Endothelial cell of umbilical vein (primary cell): ENCODE measurements at regions not wholly inside any gene's neighbourhood (a gene's known extent, or its start where the extent isn't known, plus 50 kb on each side); places are given as distances from the start of the nearest gene placed in this dataset.

Experiments
- BruUV-seq: library from RNA; stranded (reverse); fragments of 400-500 nt; replicated peaks from 2 replicates; lab custom pipeline; 2021; lab: Mats Ljungman, UMichigan
- CTCF ChIA-PET: fragments of 300-600, 350-600 bp; sonication (Branson Sonifier 250); formaldehyde crosslinking; loops from one replicate; lab custom pipeline; 2021; ENCODE audit warnings: antibody characterized with exemption, inconsistent platforms; lab: Charles Lee
- POLR2A ChIA-PET: fragments of 300-600, 350-600 bp; sonication (Branson Sonifier 250); formaldehyde crosslinking; loops from one replicate; lab custom pipeline; 2021; ENCODE audit warnings: antibody characterized with exemption, inconsistent platforms; lab: Charles Lee
- DNase-seq: peaks from one replicate; pipeline ENCODE4 v3.0.0-alpha.2; 2011; ENCODE audit warnings: low read depth, low spot score
- FAIRE-seq: peaks from 2 replicates; lab custom pipeline; 2011; peaks lifted over from hg19 to GRCh38; lab: Jason Lieb, UNC
- H2AFZ ChIP-seq: 2 replicates; pipeline ENCODE4 v1.6.0; 2012; ENCODE audit warnings: low read depth, low read length, control low read depth, inconsistent platforms
- H3K27ac ChIP-seq: 2 replicates; pipeline ENCODE4 v1.5.1; 2011; ENCODE audit warnings: low read depth, mild to moderate bottlenecking, control low read depth, low read length, moderate library complexity; ENCODE audit not compliant: insufficient read depth
- H3K27me3 ChIP-seq, 2 experiments: 2 replicates each; pipeline versions ENCODE4 v1.6.0 to v1.6.1; 2011; ENCODE audit warnings: low read length in 2 of 2, mixed read lengths in 1 of 2; ENCODE audit not compliant: control insufficient read depth in 2 of 2, insufficient read depth in 2 of 2
- H3K36me3 ChIP-seq, 2 experiments: 2 replicates in 1 of 2; 3 replicates in 1 of 2; pipeline ENCODE4 v1.5.1; 2011; ENCODE audit warnings: low read length in 2 of 2, mild to moderate bottlenecking in 1 of 2, moderate library complexity in 1 of 2; ENCODE audit not compliant: control insufficient read depth in 2 of 2, insufficient read depth in 2 of 2; ENCODE audit errors: extremely low read depth in 1 of 2
- H3K4me1 ChIP-seq: 3 replicates; pipeline ENCODE4 v1.5.1; 2011; ENCODE audit warnings: mild to moderate bottlenecking, low read length; ENCODE audit not compliant: control insufficient read depth, insufficient read depth; ENCODE audit errors: extremely low read depth
- H3K4me2 ChIP-seq: 2 replicates; pipeline ENCODE4 v1.6.1; 2011; ENCODE audit warnings: low read length, control low read depth, mixed read lengths; ENCODE audit not compliant: insufficient read depth
- H3K4me3 ChIP-seq, 3 experiments: fragments of 200-600 bp in 1 of 3; sonication (generic), shearing (Covaris generic) in 1 of 3; replicated peaks in 1 of 3; 2 replicates each; pipeline ENCODE4 v1.5.1; 2011 to 2016; ENCODE audit warnings: control low read depth in 3 of 3, low read length in 3 of 3, mild to moderate bottlenecking in 2 of 3, inconsistent platforms in 1 of 3, low read depth in 1 of 3, moderate library complexity in 1 of 3; ENCODE audit not compliant: insufficient read depth in 1 of 3
- H3K79me2 ChIP-seq: 2 replicates; pipeline ENCODE4 v1.6.0; 2012; ENCODE audit warnings: low read length, inconsistent platforms; ENCODE audit not compliant: control insufficient read depth, insufficient read depth
- H3K9ac ChIP-seq: replicated peaks from 2 replicates; pipeline ENCODE3; 2011; ENCODE audit warnings: low read length, control low read depth; ENCODE audit not compliant: insufficient read depth; ENCODE audit errors: extremely low read depth
- H3K9me1 ChIP-seq: replicated peaks from 3 replicates; pipeline ENCODE4 v1.6.0; 2011; ENCODE audit warnings: mild to moderate bottlenecking, low read length; ENCODE audit not compliant: control insufficient read depth, insufficient read depth; ENCODE audit errors: extremely low read depth
- H3K9me3 ChIP-seq: replicated peaks from 2 replicates; pipeline ENCODE4 v1.5.1; 2012; ENCODE audit warnings: low read length, inconsistent platforms; ENCODE audit not compliant: control insufficient read depth, insufficient read depth
- H4K20me1 ChIP-seq: replicated peaks from 2 replicates; pipeline ENCODE3; 2011; ENCODE audit warnings: mild to moderate bottlenecking, low read length; ENCODE audit not compliant: control insufficient read depth, insufficient read depth; ENCODE audit errors: extremely low read depth
- EZH2 ChIP-seq: IDR thresholded peaks from 2 replicates; pipeline ENCODE4 v1.6.1; 2012; ENCODE audit warnings: borderline replicate concordance, low read depth, mild to moderate bottlenecking, moderate library complexity, low read length, inconsistent platforms; ENCODE audit not compliant: severe bottlenecking
- FOS ChIP-seq: IDR thresholded peaks from 2 replicates; pipeline ENCODE4 v1.6.1; 2011; ENCODE audit warnings: mild to moderate bottlenecking, low read length, moderate library complexity, borderline replicate concordance; ENCODE audit not compliant: insufficient read depth
- GATA2 ChIP-seq: IDR thresholded peaks from 2 replicates; pipeline ENCODE4 v1.7.0; 2011; ENCODE audit warnings: low read depth, mild to moderate bottlenecking, moderate library complexity, mixed read lengths, low read length; ENCODE audit not compliant: insufficient read length, insufficient read depth
- JUN ChIP-seq: IDR thresholded peaks from 2 replicates; pipeline ENCODE4 v1.6.1; 2011; ENCODE audit warnings: borderline replicate concordance, low read depth; ENCODE audit not compliant: insufficient read length, insufficient read depth
- MYC ChIP-seq: IDR thresholded peaks from one replicate; pipeline ENCODE4 v1.6.1; 2011; ENCODE audit warnings: mild to moderate bottlenecking, low read depth, low read length
- POLR2A ChIP-seq: IDR thresholded peaks from 2 replicates; pipeline ENCODE4 v1.6.1; 2012; ENCODE audit warnings: low read depth, mild to moderate bottlenecking, control low read depth, low read length
- POLR2AphosphoS5 ChIP-seq: IDR thresholded peaks from 2 replicates; pipeline ENCODE4 v1.6.1; 2012; ENCODE audit warnings: low read depth, mild to moderate bottlenecking, control low read depth, low read length, moderate library complexity; ENCODE audit not compliant: insufficient read depth
- dilution Hi-C: fragments of 300-500 bp; cut with MboI; formaldehyde crosslinking; loops from one replicate; pipeline ENCODE4 v1.15.0; 2019; ENCODE audit warnings: low sequenced_read_pairs; ENCODE audit not compliant: extremely low pct_ligation_motif_present
- intact Hi-C: fragments of 100-400 bp; cut with micrococcal nuclease; formaldehyde crosslinking; loops from one replicate; pipeline ENCODE4 v1.10.0; 2022
- TF ChIP-seq, protein P1 (sequence below), 2 donors: IDR thresholded peaks; 1 replicate in 1 of 2; 2 replicates in 1 of 2; pipeline ENCODE4 v1.5.1; 2011; ENCODE audit warnings: low read length in 2 of 2, mild to moderate bottlenecking in 2 of 2, moderate library complexity in 2 of 2, control low read depth in 1 of 2, inconsistent platforms in 1 of 2, low read depth in 1 of 2; ENCODE audit not compliant: insufficient read depth in 1 of 2; ENCODE audit errors: extremely low read depth in 1 of 2
- TF ChIP-seq, protein P2 (sequence below): IDR thresholded peaks from 2 replicates; pipeline ENCODE4 v1.6.1; 2011; ENCODE audit not compliant: insufficient read depth, insufficient read length

DNA sequence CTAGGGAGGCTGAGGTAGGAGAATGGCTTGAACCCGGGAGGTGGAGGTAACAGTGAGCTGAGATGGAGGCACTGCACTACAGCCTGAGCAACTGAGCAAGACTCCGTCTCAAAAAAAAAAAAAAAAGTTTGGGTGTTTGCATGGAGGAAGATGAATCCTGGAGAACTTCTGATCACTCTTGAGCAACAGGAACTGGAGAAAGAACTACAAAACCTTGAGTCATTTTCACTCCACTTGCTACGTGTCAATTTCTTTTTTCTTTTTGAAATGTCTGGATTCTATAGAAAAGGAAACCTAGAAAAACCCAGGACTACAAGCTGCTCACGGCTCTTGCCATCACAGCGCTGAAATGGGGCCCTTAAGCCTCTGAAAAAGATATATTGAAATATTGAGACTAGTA, 189.6 kb upstream of the NRP1 start:
- FAIRE-seq (no peak), DNase-seq (no peak)
- Histone ChIP-seq H3K27me3 (peaks cover 22 to 26% of the 10 kb centered on the region in 2 experiments), H2AFZ (no peak overlapping the region), H3K79me2 (no peaks in the 10 kb centered on the region), H3K36me3 (no peaks in the 10 kb centered on the region), H4K20me1 (no peaks in the 10 kb centered on the region), H3K4me1 (no peaks in the 10 kb centered on the region), H3K4me2 (no peak overlapping the region), H3K4me3 (no peak overlapping the region), H3K27ac (no peak overlapping the region), H3K9me1 (no peaks in the 10 kb centered on the region), H3K9ac (no peak overlapping the region), H3K9me3 (no peaks in the 10 kb centered on the region)
- TF ChIP-seq, protein P1, sequence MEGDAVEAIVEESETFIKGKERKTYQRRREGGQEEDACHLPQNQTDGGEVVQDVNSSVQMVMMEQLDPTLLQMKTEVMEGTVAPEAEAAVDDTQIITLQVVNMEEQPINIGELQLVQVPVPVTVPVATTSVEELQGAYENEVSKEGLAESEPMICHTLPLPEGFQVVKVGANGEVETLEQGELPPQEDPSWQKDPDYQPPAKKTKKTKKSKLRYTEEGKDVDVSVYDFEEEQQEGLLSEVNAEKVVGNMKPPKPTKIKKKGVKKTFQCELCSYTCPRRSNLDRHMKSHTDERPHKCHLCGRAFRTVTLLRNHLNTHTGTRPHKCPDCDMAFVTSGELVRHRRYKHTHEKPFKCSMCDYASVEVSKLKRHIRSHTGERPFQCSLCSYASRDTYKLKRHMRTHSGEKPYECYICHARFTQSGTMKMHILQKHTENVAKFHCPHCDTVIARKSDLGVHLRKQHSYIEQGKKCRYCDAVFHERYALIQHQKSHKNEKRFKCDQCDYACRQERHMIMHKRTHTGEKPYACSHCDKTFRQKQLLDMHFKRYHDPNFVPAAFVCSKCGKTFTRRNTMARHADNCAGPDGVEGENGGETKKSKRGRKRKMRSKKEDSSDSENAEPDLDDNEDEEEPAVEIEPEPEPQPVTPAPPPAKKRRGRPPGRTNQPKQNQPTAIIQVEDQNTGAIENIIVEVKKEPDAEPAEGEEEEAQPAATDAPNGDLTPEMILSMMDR (IDR thresholded peaks at IDR 0.05; ENCODE audit: extremely low read depth in 1 of 2, insufficient read depth in 1 of 2, low read depth in 1 of 2, low read length in 2 of 2): no peak
- TF ChIP-seq MYC: no peak
- no peak for TF ChIP-seq GATA2
- TF ChIP-seq POLR2A: no peak
- TF ChIP-seq POLR2AphosphoS5: no peak
- no peak for TF ChIP-seq JUN
- no peak for TF ChIP-seq EZH2
- no peak for TF ChIP-seq FOS
- TF ChIP-seq, protein P2, sequence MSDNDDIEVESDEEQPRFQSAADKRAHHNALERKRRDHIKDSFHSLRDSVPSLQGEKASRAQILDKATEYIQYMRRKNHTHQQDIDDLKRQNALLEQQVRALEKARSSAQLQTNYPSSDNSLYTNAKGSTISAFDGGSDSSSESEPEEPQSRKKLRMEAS: no peak
- BruUV-seq: no TSS peak
- CTCF ChIA-PET: no interaction called here
- dilution Hi-C loops: no loop called here
- intact Hi-C loops: no loop called here
- POLR2A ChIA-PET: no interaction called here
